ENCODE measurements at regions not wholly inside any gene's neighbourhood (a gene's known extent, or its start where the extent isn't known, plus 50 kb on each side); places are given as distances from the start of the nearest gene placed in this dataset.
"Not testable (repeated sequence)": the region's sequence is repeated elsewhere in the genome, so short reads cannot be mapped to it uniquely, and the experiment has no call there.

- no peak for DNase-seq
Measured at GRCh38 chr7:93830141-93830925, 60.2 kb downstream of the TFPI2 start.

- DNase-seq = no peak
Measured at GRCh38 chr7:93828260-93828659, 62.3 kb downstream of the TFPI2 start.

GRCh38 chr7:93823621-93824020, 66.9 kb downstream of the TFPI2 start:
- no peak for DNase-seq

GRCh38 chr7:93821463-93821862, 69.1 kb downstream of the TFPI2 start:
- DNase-seq = no peak

- DNase-seq = no peak
Measured at GRCh38 chr7:93819699-93820098, 70.9 kb downstream of the TFPI2 start.

GRCh38 chr7:93817526-93817925, 73.0 kb downstream of the TFPI2 start:
- DNase-seq = no peak

GRCh38 chr7:93817004-93817403, 73.5 kb downstream of the TFPI2 start:
- no peak for DNase-seq

- DNase-seq = no peak
Measured at GRCh38 chr7:93813514-93813913, 77.0 kb downstream of the TFPI2 start.

GRCh38 chr7:93812061-93812460, 78.5 kb downstream of the TFPI2 start:
- DNase-seq = no peak

- DNase-seq = no peak
Measured at GRCh38 chr7:93811198-93811597, 79.4 kb downstream of the TFPI2 start.

GRCh38 chr7:93810561-93810960, 80.0 kb downstream of the TFPI2 start:
- DNase-seq = no peak

- DNase-seq = no peak
Measured at GRCh38 chr7:93804726-93805125, 85.8 kb downstream of the TFPI2 start.

GRCh38 chr7:93799750-93800357, 90.7 kb downstream of the TFPI2 start:
- no peak for DNase-seq

GRCh38 chr7:93793084-93793697, 97.4 kb downstream of the TFPI2 start:
- DNase-seq = not testable (repeated sequence)

GRCh38 chr7:93779115-93779514, 111.4 kb downstream of the TFPI2 start:
- DNase-seq = no peak

- DNase-seq = no peak
Measured at GRCh38 chr7:93778384-93778783, 112.2 kb downstream of the TFPI2 start.

- no peak for DNase-seq
Measured at GRCh38 chr7:93773446-93773845, 117.1 kb downstream of the TFPI2 start.

- no peak for DNase-seq
Measured at GRCh38 chr7:93765475-93765874, 125.1 kb downstream of the TFPI2 start.

- DNase-seq = no peak
Measured at GRCh38 chr7:93758631-93759030, 131.9 kb downstream of the TFPI2 start.

- no peak for DNase-seq
Measured at GRCh38 chr7:93757426-93757825, 133.1 kb downstream of the TFPI2 start.

GRCh38 chr7:93756890-93757289, 133.7 kb downstream of the TFPI2 start:
- DNase-seq = no peak

GRCh38 chr7:93751421-93751820, 139.1 kb downstream of the TFPI2 start:
- no peak for DNase-seq

- DNase-seq = no peak
Measured at GRCh38 chr7:93750986-93751385, 139.6 kb downstream of the TFPI2 start.

GRCh38 chr7:93747019-93747418, 143.5 kb downstream of the TFPI2 start:
- DNase-seq = no peak
